ENCODE measurements at regions not wholly inside any gene's neighbourhood (a gene's known extent, or its start where the extent isn't known, plus 50 kb on each side); places are given as distances from the start of the nearest gene placed in this dataset.

GRCh38 chr1:81371864-81372263, 428.9 kb upstream of the ADGRL2 start:
- POLR2A ChIA-PET = no interaction called here
- CTCF ChIA-PET = no interaction called here

GRCh38 chr1:81369833-81370232, 430.9 kb upstream of the ADGRL2 start:
- ChIA-PET POLR2A (no interaction called here), CTCF (no interaction called here)

GRCh38 chr1:81366173-81366572, 434.6 kb upstream of the ADGRL2 start:
- CTCF ChIA-PET = no interaction called here
- POLR2A ChIA-PET = no interaction called here

GRCh38 chr1:81364088-81364487, 436.6 kb upstream of the ADGRL2 start:
- ChIA-PET CTCF (no interaction called here), POLR2A (no interaction called here)

- POLR2A ChIA-PET = no interaction called here
- CTCF ChIA-PET = no interaction called here
Observed at GRCh38 chr1:81358151-81358550, 442.6 kb upstream of the ADGRL2 start.

- POLR2A ChIA-PET = no interaction called here
- CTCF ChIA-PET = no interaction called here
Observed at GRCh38 chr1:81351864-81352263, 448.9 kb upstream of the ADGRL2 start.

GRCh38 chr1:81349194-81349965, 451.4 kb upstream of the ADGRL2 start:
- CTCF ChIA-PET = no interaction called here
- POLR2A ChIA-PET = no interaction called here

GRCh38 chr1:81345110-81345509, 455.6 kb upstream of the ADGRL2 start:
- POLR2A ChIA-PET = no interaction called here
- CTCF ChIA-PET = interaction anchor here (0.7 kb wide), 1 partner anchor 1800 kb away, joined by 6 read pairs; no protein-coding TSS in a partner anchor

GRCh38 chr1:81340239-81340638, 460.5 kb upstream of the ADGRL2 start:
- CTCF ChIA-PET = interaction anchor here (0.6 kb wide), 1 partner anchor 270 kb away, joined by 3 read pairs; no protein-coding TSS in a partner anchor
- POLR2A ChIA-PET = no interaction called here

- CTCF ChIA-PET = no interaction called here
Observed at GRCh38 chr1:81337226-81337625, 463.5 kb upstream of the ADGRL2 start.

GRCh38 chr1:81335876-81336275, 464.9 kb upstream of the ADGRL2 start:
- ChIA-PET CTCF (no interaction called here), POLR2A (no interaction called here)

More at GRCh38 chr1:81337226-81337625, 463.5 kb upstream of the ADGRL2 start:
- POLR2A ChIA-PET = no interaction called here

- CTCF ChIA-PET = no interaction called here
Observed at GRCh38 chr1:81330521-81330920, 470.2 kb upstream of the ADGRL2 start.

GRCh38 chr1:81330111-81330510, 470.6 kb upstream of the ADGRL2 start:
- ChIA-PET POLR2A (no interaction called here), CTCF (no interaction called here)

More at GRCh38 chr1:81330521-81330920, 470.2 kb upstream of the ADGRL2 start:
- POLR2A ChIA-PET = no interaction called here

- ChIA-PET POLR2A (no interaction called here), CTCF (no interaction called here)
Observed at GRCh38 chr1:81329041-81329440, 471.7 kb upstream of the ADGRL2 start.

- ChIA-PET POLR2A (no interaction called here), CTCF (no interaction called here)
Observed at GRCh38 chr1:81327743-81328142, 473.0 kb upstream of the ADGRL2 start.

- ChIA-PET POLR2A (no interaction called here), CTCF (no interaction called here)
Observed at GRCh38 chr1:81327103-81327710, 473.5 kb upstream of the ADGRL2 start.

- CTCF ChIA-PET = no interaction called here
- POLR2A ChIA-PET = no interaction called here
Observed at GRCh38 chr1:81326212-81326611, 474.5 kb upstream of the ADGRL2 start.

- POLR2A ChIA-PET = no interaction called here
- CTCF ChIA-PET = no interaction called here
Observed at GRCh38 chr1:81325397-81325796, 475.3 kb upstream of the ADGRL2 start.

GRCh38 chr1:81323862-81324261, 476.9 kb upstream of the ADGRL2 start:
- ChIA-PET CTCF (no interaction called here), POLR2A (no interaction called here)

GRCh38 chr1:81317191-81317590, 483.5 kb upstream of the ADGRL2 start:
- CTCF ChIA-PET = no interaction called here
- POLR2A ChIA-PET = no interaction called here

GRCh38 chr1:81314513-81315233, 486.1 kb upstream of the ADGRL2 start:
- POLR2A ChIA-PET = no interaction called here
- CTCF ChIA-PET = no interaction called here
